ENCODE measurements at regions not wholly inside any gene's neighbourhood (a gene's known extent, or its start where the extent isn't known, plus 50 kb on each side); places are given as distances from the start of the nearest gene placed in this dataset.
"Not testable (repeated sequence)": the region's sequence is repeated elsewhere in the genome, so short reads cannot be mapped to it uniquely, and the experiment has no call there.

- DNase-seq (ENCODE audit: low spot score) = no peak
These were observed 405.3 kb upstream of the CLINT1 start for GRCh38 chr5:158264264-158264663.

- no peak for DNase-seq (ENCODE audit: low spot score)
These were observed 402.9 kb upstream of the CLINT1 start for GRCh38 chr5:158261674-158262367.

- DNase-seq (ENCODE audit: low spot score) = no peak
These were observed 397.2 kb upstream of the CLINT1 start for GRCh38 chr5:158256096-158256495.

DNA sequence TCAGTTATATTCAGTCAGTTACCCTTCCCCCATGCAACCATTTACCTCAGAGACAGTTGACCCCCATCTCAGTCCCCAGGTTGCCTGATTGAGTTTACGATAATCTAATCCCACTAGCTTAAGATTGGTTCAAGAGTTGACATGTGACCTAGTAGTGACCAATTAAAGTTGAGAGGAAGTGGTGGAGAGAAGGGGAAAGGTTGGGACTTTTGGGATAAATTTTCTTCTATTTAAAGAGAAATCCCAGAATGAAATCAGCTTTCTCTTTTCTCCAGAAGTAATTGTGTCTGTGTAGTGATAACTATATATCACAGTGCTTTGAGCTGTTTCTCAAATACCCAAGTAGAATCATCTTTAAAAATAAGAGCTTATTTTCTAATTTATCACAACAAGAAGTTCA lies 396.7 kb upstream of the CLINT1 start:
- DNase-seq (ENCODE audit: low spot score) = no peak

- no peak for DNase-seq (ENCODE audit: low spot score)
These were observed 387.7 kb upstream of the CLINT1 start for GRCh38 chr5:158246661-158247060.

- no peak for DNase-seq (ENCODE audit: low spot score)
These were observed 386.6 kb upstream of the CLINT1 start for GRCh38 chr5:158245513-158245912.

- DNase-seq (ENCODE audit: low spot score) = no peak
These were observed 385.9 kb upstream of the CLINT1 start for GRCh38 chr5:158244882-158245281.

DNA sequence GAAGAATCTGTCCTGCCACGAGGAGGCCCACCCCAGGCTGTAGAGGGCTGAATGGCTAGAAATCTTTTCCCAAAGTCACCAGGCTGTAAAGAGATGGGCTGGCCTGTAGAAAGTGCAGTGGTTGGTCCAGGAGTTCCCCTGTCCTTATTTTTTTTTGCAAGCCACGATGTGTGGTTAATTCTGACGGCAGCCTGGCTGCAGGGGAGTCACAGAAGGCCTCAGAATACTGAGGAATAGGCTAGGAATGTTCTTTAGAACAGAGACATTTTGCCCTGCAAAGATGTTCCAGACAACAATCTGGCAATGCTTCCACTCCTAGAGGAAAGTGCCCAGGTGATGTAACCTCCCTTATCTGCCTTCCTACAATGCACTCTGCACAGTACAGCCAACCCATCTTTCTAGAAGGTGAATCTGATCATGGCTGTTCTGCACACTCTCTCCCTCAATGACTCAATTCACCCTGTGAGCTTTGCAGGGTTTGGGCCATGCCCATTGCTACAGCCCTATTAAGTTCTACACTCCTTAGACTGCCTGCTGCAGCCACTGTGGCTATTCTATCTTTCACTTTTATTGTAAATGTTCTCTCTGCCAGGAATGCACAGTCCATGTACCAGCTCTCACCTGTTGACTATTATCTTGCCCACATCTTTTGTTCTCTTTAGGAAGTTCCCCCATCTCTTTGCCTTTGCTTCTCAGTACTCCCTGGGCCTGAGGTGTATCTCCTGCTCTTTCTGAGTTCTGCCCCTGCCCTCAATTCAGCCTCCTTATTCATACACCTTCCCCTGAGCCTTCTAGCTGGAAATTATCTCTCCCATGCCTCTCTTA lies 377.8 kb upstream of the CLINT1 start:
- DNase-seq (ENCODE audit: low spot score) = no peak

GRCh38 chr5:158235159-158235547 lies 376.2 kb upstream of the CLINT1 start:
- no peak for DNase-seq (ENCODE audit: low spot score)

- DNase-seq (ENCODE audit: low spot score) = no peak
These were observed 375.6 kb upstream of the CLINT1 start for GRCh38 chr5:158234323-158235158.

DNA sequence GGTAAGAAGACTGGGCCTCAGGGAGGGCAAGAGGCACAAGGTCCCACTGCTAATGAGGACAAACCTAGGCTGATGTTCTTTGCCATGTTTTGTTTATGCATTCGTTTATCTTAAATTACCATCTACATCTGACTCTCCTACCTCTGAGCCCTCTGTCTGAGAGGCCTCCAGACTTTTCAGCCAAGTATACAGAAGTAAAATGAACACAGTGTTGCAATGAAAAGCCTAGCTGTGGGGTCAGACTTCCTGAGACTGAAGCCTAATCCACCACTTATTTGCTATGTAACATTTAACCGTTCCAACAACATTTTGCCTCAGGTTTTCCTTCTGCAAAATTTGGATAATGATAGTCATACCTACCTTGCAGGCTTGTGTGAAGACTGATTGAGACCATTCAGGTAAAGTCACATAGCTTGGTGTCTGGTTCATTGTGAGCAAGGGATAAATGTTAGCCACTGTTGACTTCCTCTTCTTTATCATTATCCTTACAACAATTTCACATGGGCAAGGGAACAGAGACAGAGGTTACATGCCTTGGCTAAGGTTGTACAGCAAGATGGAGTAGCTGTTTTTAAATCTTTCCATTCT lies 374.9 kb upstream of the CLINT1 start:
- DNase-seq (ENCODE audit: low spot score) = no peak

GRCh38 chr5:158227314-158227713 lies 368.4 kb upstream of the CLINT1 start:
- not testable (repeated sequence) for DNase-seq (ENCODE audit: low spot score)

DNA sequence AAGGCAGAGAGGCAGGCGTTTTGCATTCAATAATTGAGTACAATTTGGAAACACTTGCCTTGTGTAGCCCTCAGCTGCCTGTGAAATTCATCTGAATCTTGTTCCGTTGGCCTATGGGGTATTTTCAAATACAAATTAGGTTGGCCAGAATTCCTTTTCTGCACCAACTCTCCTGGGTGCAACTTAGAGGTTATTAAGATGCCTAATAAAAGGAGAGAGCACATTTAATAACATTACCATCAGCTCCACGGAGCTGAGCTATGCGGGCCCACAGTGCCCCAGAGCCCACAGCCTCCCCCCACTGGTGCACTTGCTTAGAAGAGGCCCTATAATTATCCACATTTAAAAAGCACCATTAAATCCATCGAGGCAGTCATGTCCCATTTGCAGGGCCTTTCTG lies 367.6 kb upstream of the CLINT1 start:
- no peak for DNase-seq (ENCODE audit: low spot score)

GRCh38 chr5:158224253-158224652 lies 365.3 kb upstream of the CLINT1 start:
- DNase-seq (ENCODE audit: low spot score) = no peak

DNA sequence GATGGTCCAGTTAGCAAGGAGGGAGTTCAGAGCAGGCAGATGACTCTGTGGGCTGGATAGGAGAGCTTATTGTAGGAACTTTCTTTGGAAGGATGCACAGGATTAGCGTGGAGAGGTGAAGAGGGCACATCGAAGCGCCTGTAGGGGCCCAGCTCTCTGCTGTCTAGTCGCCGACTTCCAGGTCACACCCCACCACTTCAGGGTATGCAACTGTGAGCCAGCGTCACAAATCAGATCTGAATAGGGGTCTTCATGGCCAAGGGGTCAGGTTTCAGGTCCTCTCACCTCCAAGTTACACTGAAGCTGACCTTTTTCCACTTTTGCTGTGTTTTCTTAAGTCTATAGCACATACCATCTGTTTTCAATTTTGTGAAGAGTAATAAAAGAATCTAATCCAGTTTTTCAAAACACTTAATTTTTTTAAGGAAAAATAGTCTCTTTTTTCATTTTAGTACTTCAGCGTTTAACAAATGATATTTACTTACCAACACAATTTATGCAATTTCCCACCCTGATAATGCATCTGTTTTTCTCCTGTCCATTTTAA lies 364.2 kb upstream of the CLINT1 start:
- DNase-seq (ENCODE audit: low spot score) = no peak

DNA sequence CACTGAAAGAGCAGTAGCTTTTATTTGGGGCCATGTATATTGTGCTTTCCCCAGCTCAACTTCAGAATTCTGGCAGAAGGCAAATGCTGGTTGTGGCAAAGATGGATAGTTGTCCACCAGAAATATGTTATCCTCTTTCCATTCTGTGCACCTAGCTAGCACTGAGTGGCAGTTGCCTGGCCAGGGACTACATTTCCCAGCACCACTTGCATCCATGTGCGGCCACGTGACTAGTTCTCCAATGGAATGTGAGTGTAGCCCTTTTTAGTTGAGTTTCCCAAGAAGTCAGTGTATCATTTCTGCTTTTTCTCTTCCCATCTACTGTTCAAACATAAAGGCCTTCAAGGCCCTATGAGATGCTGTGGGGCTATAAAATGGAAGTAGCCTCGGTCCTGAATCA lies 354.0 kb upstream of the CLINT1 start:
- no peak for DNase-seq (ENCODE audit: low spot score)

DNA sequence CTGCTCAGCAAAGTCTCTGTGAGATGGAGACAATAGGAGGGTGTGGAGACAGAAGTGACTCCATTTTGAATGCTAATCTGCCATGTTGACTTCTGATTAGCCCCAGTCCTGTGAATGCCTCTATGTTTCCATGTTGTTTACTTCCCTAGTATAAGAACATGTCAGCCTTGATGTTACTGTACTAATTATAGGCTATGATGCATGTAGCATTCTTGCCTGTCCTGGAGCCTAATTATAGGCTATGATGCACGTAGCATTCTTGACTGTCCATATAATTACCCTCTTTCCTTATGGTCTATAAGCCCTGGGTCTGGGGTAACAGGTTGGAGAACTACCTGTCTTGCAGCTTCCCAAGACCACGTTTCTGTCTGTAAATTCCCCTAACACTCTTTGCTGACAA lies 353.3 kb upstream of the CLINT1 start:
- no peak for DNase-seq (ENCODE audit: low spot score)

GRCh38 chr5:158209219-158209908 lies 350.4 kb upstream of the CLINT1 start:
- no peak for DNase-seq (ENCODE audit: low spot score)

DNA sequence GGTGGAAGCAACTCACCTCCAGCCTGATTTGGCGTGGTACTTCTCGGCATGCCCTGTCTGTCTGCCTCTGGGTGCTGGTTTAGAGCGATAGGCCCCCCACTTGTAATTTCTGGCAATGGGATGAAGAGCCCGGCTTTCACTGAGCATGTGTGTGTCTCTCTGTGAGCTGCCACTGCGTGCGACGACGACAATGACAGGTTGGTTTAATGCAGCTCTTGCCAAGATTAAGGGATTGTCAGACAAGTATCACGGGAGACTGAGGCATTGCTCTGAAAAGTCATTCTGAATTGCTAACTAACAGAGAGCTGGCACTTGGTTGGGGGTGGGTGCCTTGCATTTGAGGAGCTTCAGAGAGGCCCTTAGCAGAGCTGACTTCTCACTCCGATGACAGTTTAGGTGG lies 348.8 kb upstream of the CLINT1 start:
- no peak for DNase-seq (ENCODE audit: low spot score)

GRCh38 chr5:158205992-158206391 lies 347.0 kb upstream of the CLINT1 start:
- no peak for DNase-seq (ENCODE audit: low spot score)

GRCh38 chr5:158203261-158203660 lies 344.3 kb upstream of the CLINT1 start:
- DNase-seq (ENCODE audit: low spot score) = no peak
